Fibroblast of mammary gland (primary cell): ENCODE measurements at regions not wholly inside any gene's neighbourhood (a gene's known extent, or its start where the extent isn't known, plus 50 kb on each side); places are given as distances from the start of the nearest gene placed in this dataset.

Source experiments
- DNase-seq: peaks from one replicate; pipeline ENCODE4 v3.0.0-alpha.2; 2010; ENCODE audit warnings: low read depth
- H3K4me3 ChIP-seq: 2 replicates; pipeline ENCODE4 v1.5.1; 2011; ENCODE audit warnings: low read depth, mild to moderate bottlenecking, low read length, moderate library complexity; ENCODE audit not compliant: control insufficient read depth
- TF ChIP-seq, protein P1 (sequence below): conservative IDR thresholded peaks from 2 replicates; pipeline ENCODE4 v1.5.1; 2011; ENCODE audit warnings: low read depth, low read length, inconsistent platforms; ENCODE audit not compliant: control insufficient read depth, insufficient read depth

DNA sequence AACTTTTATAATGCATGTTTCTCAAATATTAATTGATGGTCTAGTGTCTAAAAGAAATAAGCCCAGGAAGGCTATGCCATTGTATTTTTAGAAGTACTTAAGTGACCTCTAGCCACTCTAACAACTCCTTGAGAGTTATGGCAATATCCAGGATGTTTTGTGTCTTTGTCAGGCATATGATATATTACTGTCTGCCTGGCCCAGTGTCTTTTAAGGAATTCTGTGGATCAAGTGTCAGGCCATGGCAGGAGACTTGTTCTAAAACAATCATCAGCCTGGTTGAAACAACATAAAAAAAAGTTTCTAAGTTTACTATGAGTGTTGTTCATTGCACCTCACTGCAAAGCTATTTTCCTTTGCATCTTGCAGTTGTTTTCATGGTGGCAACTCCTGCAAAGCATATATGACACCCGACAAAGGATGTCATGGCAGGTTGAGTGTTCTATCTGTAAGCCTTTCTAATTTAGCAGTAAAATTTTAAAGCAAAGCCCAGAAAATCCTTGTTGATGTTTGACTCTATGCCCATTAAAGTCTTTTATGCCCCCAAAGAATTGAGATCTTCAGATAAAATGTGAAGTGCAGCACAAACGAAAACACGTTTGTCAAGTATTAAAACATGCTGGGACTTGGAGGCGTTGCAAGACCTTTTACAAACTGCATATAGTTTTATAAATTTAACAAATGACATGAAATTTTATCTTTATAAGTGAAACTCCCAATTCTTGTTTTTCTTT is 89.5 kb upstream of the SLC38A2 start:
- TF ChIP-seq, protein P1, sequence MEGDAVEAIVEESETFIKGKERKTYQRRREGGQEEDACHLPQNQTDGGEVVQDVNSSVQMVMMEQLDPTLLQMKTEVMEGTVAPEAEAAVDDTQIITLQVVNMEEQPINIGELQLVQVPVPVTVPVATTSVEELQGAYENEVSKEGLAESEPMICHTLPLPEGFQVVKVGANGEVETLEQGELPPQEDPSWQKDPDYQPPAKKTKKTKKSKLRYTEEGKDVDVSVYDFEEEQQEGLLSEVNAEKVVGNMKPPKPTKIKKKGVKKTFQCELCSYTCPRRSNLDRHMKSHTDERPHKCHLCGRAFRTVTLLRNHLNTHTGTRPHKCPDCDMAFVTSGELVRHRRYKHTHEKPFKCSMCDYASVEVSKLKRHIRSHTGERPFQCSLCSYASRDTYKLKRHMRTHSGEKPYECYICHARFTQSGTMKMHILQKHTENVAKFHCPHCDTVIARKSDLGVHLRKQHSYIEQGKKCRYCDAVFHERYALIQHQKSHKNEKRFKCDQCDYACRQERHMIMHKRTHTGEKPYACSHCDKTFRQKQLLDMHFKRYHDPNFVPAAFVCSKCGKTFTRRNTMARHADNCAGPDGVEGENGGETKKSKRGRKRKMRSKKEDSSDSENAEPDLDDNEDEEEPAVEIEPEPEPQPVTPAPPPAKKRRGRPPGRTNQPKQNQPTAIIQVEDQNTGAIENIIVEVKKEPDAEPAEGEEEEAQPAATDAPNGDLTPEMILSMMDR = no peak
- no peak for DNase-seq
- no peak overlapping the region for H3K4me3 ChIP-seq

DNA sequence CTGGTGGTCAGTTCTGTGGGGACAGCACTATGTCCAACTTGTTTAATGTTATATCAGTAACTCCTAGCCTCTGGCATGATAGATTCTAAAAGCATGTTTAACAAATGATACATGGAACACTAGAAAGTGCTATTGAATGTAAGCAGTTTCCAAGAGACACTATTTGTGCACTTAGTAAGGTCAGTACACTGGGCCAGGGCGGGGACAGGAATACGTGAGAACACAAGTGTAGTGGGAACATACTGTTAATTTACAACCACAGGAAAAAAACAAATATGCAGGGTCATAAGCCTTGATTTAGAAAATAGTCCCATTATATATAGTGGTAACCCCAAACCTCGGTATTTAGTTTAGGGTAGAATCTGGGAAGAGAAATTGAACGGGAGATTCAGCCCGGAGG is 88.9 kb upstream of the SLC38A2 start:
- no peak for DNase-seq
- TF ChIP-seq, protein P1 = no peak
- no peak overlapping the region for H3K4me3 ChIP-seq

DNA sequence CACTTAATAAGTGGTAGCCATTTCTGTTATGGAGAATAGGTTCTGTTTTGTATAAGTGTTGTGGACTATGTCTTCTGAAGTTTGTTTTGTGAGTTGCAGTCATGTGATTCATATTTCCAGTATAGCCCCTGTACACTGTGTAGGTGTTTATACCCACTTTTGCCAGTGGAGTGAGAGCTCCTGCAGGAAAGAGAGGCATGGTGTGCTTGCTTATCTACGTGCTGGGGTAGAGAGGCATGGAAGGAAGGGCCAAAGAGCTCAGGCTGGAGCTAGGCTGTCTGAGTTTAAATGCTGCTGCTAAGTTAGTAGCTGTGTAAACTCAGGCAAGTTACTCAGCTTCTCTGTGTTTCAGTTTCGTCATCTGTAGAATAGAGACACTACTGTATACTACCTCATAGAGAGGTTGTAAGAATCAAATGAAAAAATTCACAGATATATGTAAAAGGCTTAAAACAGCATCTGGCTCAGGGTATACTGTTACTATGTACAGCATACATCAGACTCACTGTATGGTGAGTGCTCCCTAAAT is 88.2 kb upstream of the SLC38A2 start:
- no peak overlapping the region for H3K4me3 ChIP-seq
- DNase-seq = no peak
- TF ChIP-seq, protein P1 = no peak

DNA sequence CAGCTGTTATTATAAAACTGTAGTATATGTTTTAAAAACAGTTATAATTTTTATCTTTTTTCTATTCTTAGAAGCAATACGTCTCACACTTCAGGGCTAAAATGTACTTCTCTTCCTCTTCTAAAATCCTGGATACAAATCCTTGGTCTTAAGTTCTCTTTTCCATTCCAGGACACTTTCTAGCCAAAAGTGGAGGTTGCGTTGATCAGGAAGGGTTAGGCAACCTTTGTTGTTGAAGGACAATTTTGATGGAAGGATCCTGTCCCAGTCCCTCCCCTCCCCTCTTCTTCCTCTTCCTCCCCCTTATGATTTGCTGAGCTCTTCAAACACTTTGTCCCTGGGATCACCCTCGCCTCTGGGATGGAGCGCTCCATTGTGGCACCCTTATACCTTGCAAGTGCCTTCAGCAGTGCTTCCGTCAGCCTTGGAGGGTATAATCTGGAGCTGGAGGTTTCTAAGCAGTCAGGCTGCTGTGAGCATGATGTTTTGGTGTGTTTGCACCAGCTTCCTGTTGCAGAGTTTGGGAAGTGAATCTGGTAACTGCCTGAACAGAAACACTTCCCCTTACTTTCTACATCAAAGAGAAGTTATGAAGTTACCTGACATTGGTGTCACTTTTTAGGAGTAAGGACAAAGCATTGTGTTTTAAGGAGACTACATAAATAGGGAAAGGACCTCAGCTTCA is 87.4 kb upstream of the SLC38A2 start:
- H3K4me3 ChIP-seq = no peak overlapping the region
- TF ChIP-seq, protein P1 = no peak
- no peak for DNase-seq

DNA sequence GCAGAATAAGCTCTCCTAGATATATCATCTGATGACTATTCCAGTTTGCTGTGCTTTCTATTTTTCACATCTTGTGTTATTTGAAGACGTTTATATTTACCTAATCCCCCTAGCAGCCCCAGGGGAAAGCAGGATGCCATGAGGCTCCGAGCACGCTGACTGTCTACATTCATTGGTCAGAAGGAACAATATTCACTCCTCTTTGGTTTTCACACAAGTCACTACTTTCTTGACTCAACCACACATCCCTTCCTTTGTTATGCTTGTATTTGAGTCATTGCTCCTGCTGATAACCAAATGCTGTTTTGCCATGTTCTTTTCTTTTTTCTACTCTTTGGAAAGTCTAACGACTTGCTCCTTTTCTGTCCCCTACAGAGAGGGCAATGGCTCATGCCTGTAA is 86.5 kb upstream of the SLC38A2 start:
- DNase-seq = peak; percentile 85
- TF ChIP-seq, protein P1 = no peak
- no peak overlapping the region for H3K4me3 ChIP-seq

DNA sequence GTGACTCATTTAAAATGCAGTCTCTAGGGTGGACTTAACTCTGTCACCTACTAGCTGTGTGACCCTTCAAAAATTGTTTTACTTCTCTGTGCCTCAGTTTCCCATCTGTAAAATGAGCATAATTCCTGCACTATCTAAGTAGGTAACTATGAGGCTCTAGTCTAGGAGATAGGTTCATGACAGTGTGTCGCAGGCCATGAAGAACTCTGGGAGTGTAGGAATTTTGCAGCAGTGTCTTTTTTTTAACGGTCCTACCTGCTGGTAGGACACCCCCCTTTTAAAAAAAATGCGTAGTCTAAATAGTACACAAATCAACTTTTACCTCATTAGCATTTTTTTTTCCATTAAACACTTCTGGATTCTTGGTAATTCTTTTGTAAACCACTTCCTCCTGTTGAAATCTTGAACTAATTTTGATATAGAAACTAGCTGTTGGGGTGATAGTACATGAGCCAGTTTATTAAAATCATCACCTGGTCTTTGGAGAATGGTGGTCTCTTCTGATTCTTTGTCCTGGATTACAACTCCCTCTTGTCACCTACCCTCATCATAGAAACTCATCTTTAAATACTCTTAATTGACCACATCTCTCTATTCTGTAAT is 86.0 kb upstream of the SLC38A2 start:
- no peak for DNase-seq
- TF ChIP-seq, protein P1 = no peak
- no peak overlapping the region for H3K4me3 ChIP-seq
